NCI-H2107 treated with DMSO at 0.1 percent for 48 hours (cell line): ENCODE measurements at regions not wholly inside any gene's neighbourhood (a gene's known extent, or its start where the extent isn't known, plus 50 kb on each side); places are given as distances from the start of the nearest gene placed in this dataset.

Experiments
- DNase-seq: peaks from one replicate; lab custom pipeline; 2025; ENCODE audit not compliant: unreplicated experiment; lab: John Stamatoyannopoulos, UW

GRCh38 chr2:177078855-177079254, 133.7 kb upstream of the HNRNPA3 start:
- DNase-seq, result no peak

GRCh38 chr2:177080746-177081284, 131.8 kb upstream of the HNRNPA3 start:
- DNase-seq, result no peak

- DNase-seq, result no peak
Measured at GRCh38 chr2:177084607-177085006, 128.0 kb upstream of the HNRNPA3 start.

GRCh38 chr2:177088529-177088928, 124.1 kb upstream of the HNRNPA3 start:
- DNase-seq, result no peak

GRCh38 chr2:177090967-177091366, 121.6 kb upstream of the HNRNPA3 start:
- no peak for DNase-seq

GRCh38 chr2:177093371-177093770, 119.2 kb upstream of the HNRNPA3 start:
- DNase-seq, result no peak

- DNase-seq, result no peak
Measured at GRCh38 chr2:177098001-177098613, 114.5 kb upstream of the HNRNPA3 start.

GRCh38 chr2:177101930-177102329, 110.7 kb upstream of the HNRNPA3 start:
- no peak for DNase-seq

- no peak for DNase-seq
Measured at GRCh38 chr2:177106212-177106611, 106.4 kb upstream of the HNRNPA3 start.

GRCh38 chr2:177108890-177109289, 103.7 kb upstream of the HNRNPA3 start:
- no peak for DNase-seq

- DNase-seq, result no peak
Measured at GRCh38 chr2:177114712-177115111, 97.9 kb upstream of the HNRNPA3 start.

GRCh38 chr2:177117755-177118154, 94.8 kb upstream of the HNRNPA3 start:
- no peak for DNase-seq

- no peak for DNase-seq
Measured at GRCh38 chr2:177118636-177119035, 94.0 kb upstream of the HNRNPA3 start.

GRCh38 chr2:177119099-177119498, 93.5 kb upstream of the HNRNPA3 start:
- no peak for DNase-seq

- DNase-seq, result no peak
Measured at GRCh38 chr2:177123048-177123447, 89.5 kb upstream of the HNRNPA3 start.

GRCh38 chr2:177124371-177124770, 88.2 kb upstream of the HNRNPA3 start:
- no peak for DNase-seq

GRCh38 chr2:177127821-177128220, 84.8 kb upstream of the HNRNPA3 start:
- no peak for DNase-seq

- no peak for DNase-seq
Measured at GRCh38 chr2:177129610-177130009, 83.0 kb upstream of the HNRNPA3 start.

- DNase-seq, result no peak
Measured at GRCh38 chr2:177131858-177132257, 80.7 kb upstream of the HNRNPA3 start.

GRCh38 chr2:177138823-177139222, 73.8 kb upstream of the HNRNPA3 start:
- no peak for DNase-seq

GRCh38 chr2:177141866-177142265, 70.7 kb upstream of the HNRNPA3 start:
- no peak for DNase-seq

GRCh38 chr2:177143444-177143843, 69.2 kb upstream of the HNRNPA3 start:
- no peak for DNase-seq

GRCh38 chr2:177147093-177147694, 65.4 kb upstream of the HNRNPA3 start:
- peak; percentile 85 for DNase-seq
